CD14-positive monocyte (primary cell): ENCODE measurements at regions not wholly inside any gene's neighbourhood (a gene's known extent, or its start where the extent isn't known, plus 50 kb on each side); places are given as distances from the start of the nearest gene placed in this dataset.

Experiments
- DNase-seq, 3 donors: peaks; one replicate each; pipeline ENCODE4 v3.0.0-alpha.2; 2011 to 2022
- H2AFZ ChIP-seq: 2 replicates; pipeline ENCODE4 v1.6.0; 2012; ENCODE audit warnings: mild to moderate bottlenecking, low read depth, low read length, inconsistent platforms; ENCODE audit not compliant: insufficient read depth, poor library complexity, severe bottlenecking
- H3K27ac ChIP-seq, 2 donors: 1 replicate in 1 of 2; 2 replicates in 1 of 2; pipeline ENCODE4 v1.5.1; 2012 to 2013; ENCODE audit warnings: low read length in 2 of 2, control low read depth in 1 of 2, inconsistent platforms in 1 of 2, low read depth in 1 of 2, mild to moderate bottlenecking in 1 of 2
- H3K27me3 ChIP-seq, 2 donors: one replicate each; pipeline versions ENCODE4 v1.6.0 to v1.6.1; 2011 to 2013; ENCODE audit warnings: low read length in 2 of 2; ENCODE audit not compliant: control insufficient read depth in 2 of 2, insufficient read depth in 2 of 2
- H3K36me3 ChIP-seq, 2 donors: replicated peaks in 1 of 2; 1 replicate in 1 of 2; 2 replicates in 1 of 2; pipeline versions ENCODE4 v1.5.1 to v1.6.1; 2012 to 2013; ENCODE audit warnings: low read length in 2 of 2, control low read depth in 1 of 2, inconsistent platforms in 1 of 2, mild to moderate bottlenecking in 1 of 2; ENCODE audit not compliant: insufficient read depth in 2 of 2, control insufficient read depth in 1 of 2
- H3K4me1 ChIP-seq, 2 donors: 1 replicate in 1 of 2; 2 replicates in 1 of 2; pipeline versions ENCODE4 v1.5.1 to v1.6.1; 2012 to 2013; ENCODE audit warnings: low read length in 2 of 2, control low read depth in 1 of 2, inconsistent platforms in 1 of 2, mild to moderate bottlenecking in 1 of 2, moderate library complexity in 1 of 2; ENCODE audit not compliant: insufficient read depth in 2 of 2, control insufficient read depth in 1 of 2
- H3K4me2 ChIP-seq: replicated peaks from 2 replicates; pipeline ENCODE3; 2012; ENCODE audit warnings: low read length, moderate library complexity, mild to moderate bottlenecking; ENCODE audit not compliant: poor library complexity, severe bottlenecking; ENCODE audit errors: extremely low read depth
- H3K4me3 ChIP-seq, 3 experiments: fragments of 200-600 bp in 1 of 3; sonication (generic) in 1 of 3; replicated peaks in 1 of 3; 1 replicate in 2 of 3; 2 replicates in 1 of 3; pipeline ENCODE4 v1.5.1; 2011 to 2013; ENCODE audit warnings: low read length in 3 of 3, mild to moderate bottlenecking in 3 of 3, control low read depth in 2 of 3, low read depth in 2 of 3, inconsistent platforms in 1 of 3, moderate library complexity in 1 of 3
- H3K79me2 ChIP-seq: 2 replicates; pipeline ENCODE4 v1.6.0; 2012; ENCODE audit warnings: mild to moderate bottlenecking, control low read depth, inconsistent platforms, low read length, moderate library complexity; ENCODE audit not compliant: insufficient read depth
- H3K9ac ChIP-seq: 2 replicates; pipeline ENCODE4 v1.6.0; 2017; ENCODE audit warnings: low read length, mild to moderate bottlenecking; ENCODE audit not compliant: insufficient read depth, poor library complexity, severe bottlenecking
- H3K9me3 ChIP-seq, 2 donors: replicated peaks in 1 of 2; 1 replicate in 1 of 2; 2 replicates in 1 of 2; pipeline versions ENCODE4 v1.5.1 to v1.6.1; 2012 to 2013; ENCODE audit warnings: low read length in 2 of 2, control low read depth in 1 of 2; ENCODE audit not compliant: control insufficient read depth in 1 of 2, insufficient read depth in 1 of 2
- H4K20me1 ChIP-seq: 2 replicates; pipeline ENCODE4 v1.6.0; 2012; ENCODE audit warnings: mild to moderate bottlenecking, low read length, control low read depth, moderate library complexity; ENCODE audit not compliant: insufficient read depth
- H3K27ac Mint-ChIP-seq, 7 donors: one replicate each; pipeline ENCODE4 v1.8.0; 2020; ENCODE audit warnings: mild to moderate bottlenecking in 7 of 7, mixed read lengths in 7 of 7, moderate library complexity in 6 of 7, inconsistent platforms in 2 of 7
- H3K27me3 Mint-ChIP-seq, 3 donors: one replicate each; pipeline ENCODE4 v1.8.0; 2021 to 2022; ENCODE audit warnings: low read depth in 3 of 3, mild to moderate bottlenecking in 3 of 3, mixed read lengths in 3 of 3, moderate library complexity in 3 of 3, inconsistent platforms in 1 of 3
- H3K36me3 Mint-ChIP-seq, 2 donors: one replicate each; pipeline ENCODE4 v1.8.0; 2020; ENCODE audit warnings: mixed read lengths in 2 of 2, inconsistent platforms in 1 of 2, mild to moderate bottlenecking in 1 of 2
- H3K4me1 Mint-ChIP-seq: one replicate; pipeline ENCODE4 v1.8.0; 2020; ENCODE audit warnings: mild to moderate bottlenecking, mixed read lengths
- H3K4me3 Mint-ChIP-seq, 2 donors: one replicate each; pipeline ENCODE4 v1.8.0; 2020; ENCODE audit warnings: mild to moderate bottlenecking in 2 of 2, mixed read lengths in 2 of 2, moderate library complexity in 1 of 2
- H3K9me3 Mint-ChIP-seq, 7 donors: one replicate each; pipeline ENCODE4 v1.8.0; 2020 to 2022; ENCODE audit warnings: mixed read lengths in 7 of 7, mild to moderate bottlenecking in 6 of 7, moderate library complexity in 6 of 7, inconsistent platforms in 2 of 7
- CTCF ChIP-seq: fragments of 200-600 bp; IDR thresholded peaks from one replicate; pipeline ENCODE4 v1.8.0; 2022; ENCODE audit warnings: antibody characterized with exemption, mild to moderate bottlenecking
- WGBS: methylation state at CpG from one replicate; pipeline ENCODE4 v1.1.5; 2013; ENCODE audit warnings: missing lambda C conversion rate; ENCODE audit not compliant: insufficient coverage; 5-methylcytosine and 5-hydroxymethylcytosine counted together
- intact Hi-C, 2 donors: fragments of 100-400 bp; cut with micrococcal nuclease; formaldehyde crosslinking; loops; one replicate each; pipeline versions ENCODE4 v1.15.0 to v1.15.1; 2023

DNA sequence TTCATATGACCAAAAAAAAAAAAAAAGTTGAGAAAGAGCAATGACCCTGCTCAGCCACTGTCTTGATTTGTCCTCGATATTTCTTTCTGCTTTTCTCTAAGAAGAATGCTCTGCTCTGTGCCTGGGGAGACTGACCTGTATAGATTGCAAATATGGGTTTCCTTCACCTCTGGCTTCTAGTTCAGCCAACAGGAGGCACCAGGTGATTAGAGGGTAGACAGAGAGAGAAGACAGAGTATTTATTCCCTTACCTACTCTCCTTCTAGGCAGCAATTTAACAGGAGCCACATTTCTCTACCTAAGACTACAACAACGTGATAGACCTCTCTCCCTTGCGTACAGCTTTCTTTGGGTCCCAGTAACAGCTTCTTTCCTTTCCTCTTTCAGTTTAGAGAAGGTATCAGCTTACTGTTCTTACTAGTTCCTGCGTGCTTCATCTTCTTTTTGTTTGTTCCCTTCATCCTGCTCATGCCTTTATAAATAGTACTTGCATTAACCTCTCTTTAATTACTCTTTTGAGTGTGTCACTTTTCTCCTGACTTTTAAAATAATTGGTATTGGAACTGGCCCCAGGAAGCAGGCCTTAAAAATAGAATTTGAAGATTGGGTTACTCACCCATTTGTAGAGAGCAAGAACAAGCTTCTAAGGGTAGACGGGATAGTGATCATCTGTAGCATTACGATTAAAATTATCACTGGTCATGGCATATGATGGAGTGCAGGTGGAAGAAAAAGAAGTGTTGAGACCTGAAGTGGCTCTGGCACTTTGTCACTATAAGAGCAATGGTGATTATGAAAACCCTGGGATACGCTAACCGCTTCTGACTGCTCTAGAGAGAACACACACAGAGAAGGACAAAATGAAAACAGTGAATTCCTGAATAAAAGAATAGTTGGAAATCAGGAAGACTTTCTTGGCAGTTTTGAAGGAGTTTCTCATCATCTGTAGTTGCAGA, 161.2 kb upstream of the FSTL4 start:
- intact Hi-C loops: no loop called here
- Histone ChIP-seq H3K27me3 (no peaks in the 10 kb centered on the region), H4K20me1 (no peaks in the 10 kb centered on the region), H3K79me2 (no peaks in the 10 kb centered on the region), H3K9ac (no peak overlapping the region), H3K9me3 (no peaks in the 10 kb centered on the region), H3K4me1 (no peaks in the 10 kb centered on the region), H2AFZ (no peak overlapping the region), H3K4me3 (no peak overlapping the region), H3K4me2 (no peak overlapping the region), H3K36me3 (no peaks in the 10 kb centered on the region), H3K27ac (no peak overlapping the region)
- peaks cover 0 to 8% (median 2%) of the 10 kb centered on the region in 3 donors for H3K27me3 Mint-ChIP-seq
- WGBS: 100% methylated on average over 3 of the region's 8 CpGs
- H3K36me3 Mint-ChIP-seq: no peaks in the 10 kb centered on the region
- TF ChIP-seq CTCF: no peak
- no peak overlapping the region for H3K27ac Mint-ChIP-seq
- H3K4me3 Mint-ChIP-seq: no peak overlapping the region
- DNase-seq: no peak
- H3K9me3 Mint-ChIP-seq: peaks cover 0 to 10% (median 3%) of the 10 kb centered on the region in 7 donors
- H3K4me1 Mint-ChIP-seq: no peaks in the 10 kb centered on the region

DNA sequence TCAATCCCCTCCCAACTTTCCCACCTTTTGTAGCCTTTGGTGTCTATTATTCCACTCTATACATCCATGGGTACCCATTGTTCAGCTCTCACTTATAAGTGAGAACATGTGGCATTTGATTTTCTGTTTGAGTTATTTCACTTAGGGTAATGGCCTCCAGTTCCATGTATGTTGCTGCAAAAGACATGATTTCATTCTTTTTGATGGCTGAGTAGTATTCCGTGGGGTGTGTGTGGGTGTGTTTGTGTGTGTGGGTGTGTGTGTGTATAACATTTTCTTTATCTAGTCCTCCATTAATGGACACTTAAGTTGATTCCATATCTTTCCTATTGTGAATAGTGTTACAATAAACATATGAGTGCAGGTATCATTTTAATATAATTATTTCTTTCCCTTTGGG, 157.5 kb upstream of the FSTL4 start:
- no peak overlapping the region for H2AFZ ChIP-seq
- no peaks in the 10 kb centered on the region for H3K27me3 ChIP-seq
- no peak overlapping the region for H3K4me3 Mint-ChIP-seq
- no peaks in the 10 kb centered on the region for H3K79me2 ChIP-seq
- H3K9me3 ChIP-seq: no peaks in the 10 kb centered on the region
- intact Hi-C loops: no loop called here
- no peak overlapping the region for H3K4me2 ChIP-seq
- no peaks in the 10 kb centered on the region for H3K36me3 ChIP-seq
- no peaks in the 10 kb centered on the region for H3K36me3 Mint-ChIP-seq
- no CpG with 5 or more reads among the region's 1 CpG for WGBS
- H3K4me1 ChIP-seq: no peaks in the 10 kb centered on the region
- H3K27ac Mint-ChIP-seq: no peak overlapping the region
- no peak overlapping the region for H3K27ac ChIP-seq
- no peaks in the 10 kb centered on the region for H4K20me1 ChIP-seq
- peaks cover 0 to 10% (median 3%) of the 10 kb centered on the region in 7 donors for H3K9me3 Mint-ChIP-seq
- no peak overlapping the region for H3K4me3 ChIP-seq
- TF ChIP-seq CTCF: no peak
- no peak overlapping the region for H3K9ac ChIP-seq
- no peak for DNase-seq
- peaks cover 1 to 8% (median 2%) of the 10 kb centered on the region in 3 donors for H3K27me3 Mint-ChIP-seq
- H3K4me1 Mint-ChIP-seq: no peaks in the 10 kb centered on the region
